OCI-M2 (cell line): ENCODE measurements at regions not wholly inside any gene's neighbourhood (a gene's known extent, or its start where the extent isn't known, plus 50 kb on each side); places are given as distances from the start of the nearest gene placed in this dataset.

ENCODE experiments used
- DNase-seq: peaks from one replicate; lab custom pipeline; 2025; ENCODE audit not compliant: unreplicated experiment; lab: John Stamatoyannopoulos, UW

DNA sequence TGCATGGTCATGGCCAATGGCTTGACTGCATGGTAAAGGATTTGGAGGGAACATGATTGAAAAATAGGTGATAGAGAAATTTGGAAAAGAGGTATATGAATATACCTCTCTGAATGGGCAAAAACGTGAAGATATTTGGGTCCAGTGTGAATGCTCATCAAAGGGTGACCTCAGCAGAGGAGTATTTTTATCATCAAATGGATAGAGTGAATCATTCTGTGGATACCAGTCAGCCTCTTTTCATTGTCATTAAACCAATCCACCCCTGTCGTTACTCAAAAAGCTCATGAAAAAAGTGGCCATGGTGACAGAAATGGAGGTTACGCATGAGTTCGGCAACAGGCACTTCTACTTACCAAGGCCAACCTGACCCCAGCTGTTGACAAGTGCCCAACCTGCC is 1074.7 kb downstream of the TSN start:
- DNase-seq: no peak

DNA sequence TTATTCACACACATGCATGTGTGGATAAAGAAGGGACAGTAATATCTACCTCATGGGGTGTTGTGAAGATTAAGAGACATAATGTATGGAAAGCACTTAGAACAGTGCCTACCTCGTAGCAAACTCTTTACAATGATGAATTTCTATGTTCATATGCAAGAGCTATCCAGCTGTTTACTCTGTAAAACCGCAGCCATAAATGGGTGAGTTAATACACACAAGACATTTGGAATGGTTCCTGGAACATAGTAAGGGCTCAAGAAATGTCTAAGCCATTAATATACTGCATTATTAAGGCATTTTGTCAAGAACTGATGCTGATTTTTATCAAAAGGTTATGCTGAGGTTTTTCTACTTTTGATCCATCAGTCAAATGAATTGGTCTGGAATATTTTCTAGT is 1076.2 kb downstream of the TSN start:
- DNase-seq: no peak

DNA sequence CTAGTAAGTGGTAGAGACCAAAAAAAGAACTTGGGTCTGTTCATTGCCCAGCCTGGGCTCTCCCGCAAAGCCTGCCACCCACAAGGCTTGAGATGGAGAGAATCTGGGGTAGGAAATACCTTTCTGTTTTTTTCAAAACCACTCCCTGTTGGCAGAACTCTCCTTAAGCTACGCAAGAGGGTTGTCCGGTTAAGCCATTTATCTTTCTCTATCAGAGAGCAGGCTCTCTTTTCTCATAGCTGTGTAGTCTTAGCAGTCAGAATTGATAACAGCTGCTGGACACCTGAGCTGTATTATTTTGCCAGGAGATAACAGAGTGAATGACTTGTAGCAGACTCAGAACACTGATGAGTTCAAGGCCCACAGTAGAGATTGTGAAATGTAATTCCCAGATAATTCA is 1088.1 kb downstream of the TSN start:
- no peak for DNase-seq

DNA sequence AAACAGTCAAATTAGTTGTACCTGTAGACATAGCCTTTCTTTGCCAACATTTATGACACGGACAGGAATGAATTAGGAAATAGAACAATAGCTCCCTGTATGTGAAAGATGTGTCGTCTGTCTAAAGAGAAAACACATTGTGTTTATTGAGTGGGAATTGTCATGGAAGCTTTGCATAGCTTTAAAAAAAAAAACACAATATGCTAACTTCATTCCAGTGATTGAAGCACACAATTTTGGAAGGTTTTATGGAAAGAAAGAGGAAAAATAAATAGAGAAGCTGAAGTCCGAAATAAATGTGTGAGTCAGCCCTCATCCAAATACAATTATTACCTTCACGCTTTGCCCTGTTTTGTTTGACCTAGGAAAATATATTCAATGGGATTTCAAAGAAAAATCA is 1095.7 kb downstream of the TSN start:
- no peak for DNase-seq

DNA sequence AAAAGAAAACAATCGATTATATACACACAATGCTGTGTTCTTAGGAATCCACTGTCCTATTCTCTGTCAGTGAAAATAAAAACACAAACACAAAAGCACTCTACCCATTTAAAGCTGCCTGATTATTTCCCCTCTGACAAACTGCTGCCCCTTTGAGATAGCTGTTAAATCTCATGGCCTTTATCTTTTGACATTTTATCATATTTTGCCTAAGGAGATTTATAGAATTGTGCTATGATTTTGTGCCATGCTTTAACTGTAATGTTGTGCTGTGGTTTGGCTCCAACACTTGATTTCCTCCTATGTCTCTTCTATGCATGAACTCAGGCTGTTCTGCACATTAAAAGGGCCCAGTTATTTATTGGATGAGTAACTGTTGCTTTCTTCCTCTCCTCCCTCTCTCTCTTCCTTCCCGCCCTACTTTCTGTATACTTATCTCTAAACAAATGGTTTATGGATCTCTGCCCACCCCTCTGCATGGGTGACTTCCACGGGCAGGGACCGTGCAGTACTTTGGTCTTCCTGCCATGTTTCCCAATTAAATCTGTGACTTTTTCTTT is 1096.6 kb downstream of the TSN start:
- no peak for DNase-seq

DNA sequence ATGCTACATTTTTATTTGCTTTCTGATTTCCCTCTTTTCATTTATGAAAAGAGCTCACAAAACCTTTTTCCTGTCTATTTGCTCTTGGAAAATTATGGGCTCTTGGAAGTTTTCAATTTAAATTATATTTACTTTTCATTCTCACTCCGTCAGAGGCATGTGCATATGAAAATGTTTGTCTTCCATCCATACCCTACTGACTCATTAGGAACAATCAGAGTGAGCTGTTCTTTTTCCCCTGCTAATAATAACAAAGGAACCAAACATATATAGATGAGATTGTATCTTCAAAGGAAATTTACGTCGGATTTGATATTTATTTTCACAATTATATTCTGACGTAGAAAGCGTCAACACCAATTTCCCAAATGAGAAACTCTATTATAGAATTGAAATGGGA is 1101.2 kb downstream of the TSN start:
- DNase-seq: no peak

DNA sequence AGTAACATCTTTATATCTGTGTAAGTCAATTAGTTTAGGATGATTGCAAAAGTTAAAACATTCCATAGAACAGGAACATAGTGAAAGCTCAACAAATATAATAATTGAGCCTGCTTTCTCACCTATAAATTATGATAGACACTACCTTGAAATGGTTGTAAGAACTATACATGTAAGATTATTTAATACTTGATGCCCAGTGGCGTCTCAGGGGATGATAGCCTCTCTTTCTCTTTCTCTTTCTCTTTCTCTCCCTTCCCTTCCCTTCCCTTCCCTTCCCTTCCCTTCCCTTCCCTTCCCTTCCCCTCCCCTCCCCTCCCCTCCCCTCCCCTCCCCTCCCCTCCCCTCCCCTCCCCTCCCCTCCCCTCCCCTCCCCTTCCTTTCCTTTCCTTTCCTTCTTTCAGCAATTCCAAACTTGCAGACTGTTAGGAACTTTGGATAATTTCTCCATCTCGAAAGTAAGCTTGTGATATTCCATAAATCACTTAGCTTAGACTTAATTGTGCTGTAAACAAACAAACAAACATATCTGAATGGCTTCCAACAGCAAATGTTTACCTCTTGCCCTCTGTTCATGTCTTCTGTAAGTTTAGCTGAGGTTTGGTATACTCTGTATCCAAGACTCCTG is 1102.7 kb downstream of the TSN start:
- DNase-seq: no peak

DNA sequence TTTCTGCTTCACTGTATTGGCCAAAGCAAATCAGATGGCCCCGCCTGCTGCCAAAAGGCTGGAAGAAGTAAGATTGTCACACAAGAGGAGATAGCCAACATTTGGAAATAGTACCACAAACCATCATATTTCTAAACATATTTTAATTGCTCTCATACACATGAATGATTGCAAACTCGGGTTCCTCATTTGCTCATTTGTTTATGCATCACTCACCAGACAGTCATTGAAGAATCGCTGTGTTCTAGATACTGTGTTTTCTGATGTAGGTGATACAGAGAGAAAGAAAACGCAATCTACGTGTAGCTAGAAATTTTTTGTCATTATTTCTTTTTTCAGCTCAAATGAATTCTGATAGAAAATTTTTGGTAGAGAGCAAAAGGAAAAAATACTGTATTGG is 1103.4 kb downstream of the TSN start:
- DNase-seq: no peak

DNA sequence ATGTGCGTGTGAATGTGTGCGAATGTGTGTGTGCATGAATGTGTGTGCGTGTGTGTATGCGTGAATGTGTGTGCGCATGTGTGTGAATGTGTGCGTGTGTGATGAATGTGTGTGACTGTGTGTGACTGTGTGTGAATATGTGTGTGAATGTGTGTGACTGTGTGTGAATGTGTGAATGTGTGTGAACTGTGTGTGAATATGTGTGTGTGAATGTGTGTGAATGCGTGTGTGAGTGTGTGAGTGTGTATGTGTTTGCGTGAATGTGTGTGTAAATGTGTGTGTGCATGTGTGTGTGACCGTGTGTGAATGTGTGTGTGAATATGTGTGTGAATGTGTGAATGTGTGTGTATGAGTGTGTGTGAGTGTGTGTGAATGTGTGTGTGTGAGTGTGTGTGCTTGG is 1103.8 kb downstream of the TSN start:
- DNase-seq: no peak

DNA sequence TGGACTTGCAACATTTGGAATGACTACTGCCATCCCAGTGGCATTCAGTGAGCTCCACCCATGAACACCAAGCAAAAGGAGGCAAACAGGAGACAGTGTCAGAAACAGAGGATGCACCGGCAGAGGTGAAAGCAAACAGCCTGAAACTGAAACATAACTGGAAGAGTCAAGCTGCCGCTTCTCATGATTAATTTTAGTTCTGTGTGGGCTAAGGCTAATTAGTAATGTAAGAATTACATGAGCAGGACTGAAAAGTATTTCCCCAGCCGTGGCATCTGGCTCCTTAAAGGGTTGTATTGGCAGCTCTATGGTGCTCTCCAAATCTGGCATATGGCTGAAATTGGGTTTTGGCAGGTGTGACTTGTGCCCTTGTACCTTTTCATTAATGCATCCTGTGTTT is 1108.1 kb downstream of the TSN start:
- DNase-seq: no peak

DNA sequence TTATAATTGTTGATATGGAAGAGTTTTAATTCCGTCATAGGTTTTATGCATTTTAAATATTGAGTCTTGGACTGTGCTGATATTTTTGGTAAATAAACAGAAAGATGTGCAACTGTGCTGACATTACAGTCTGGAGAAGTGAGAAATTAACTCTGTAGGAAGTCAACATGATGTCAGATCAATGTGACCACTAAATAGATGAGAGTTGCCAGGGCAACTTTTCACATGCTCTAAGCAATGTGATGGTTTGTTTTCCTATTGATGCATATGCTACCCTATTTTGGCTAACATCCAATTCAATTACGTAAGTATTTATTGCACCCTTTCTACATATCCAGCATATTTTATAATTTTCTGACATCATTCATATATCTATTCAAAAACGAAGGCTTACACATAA is 1109.3 kb downstream of the TSN start:
- no peak for DNase-seq

DNA sequence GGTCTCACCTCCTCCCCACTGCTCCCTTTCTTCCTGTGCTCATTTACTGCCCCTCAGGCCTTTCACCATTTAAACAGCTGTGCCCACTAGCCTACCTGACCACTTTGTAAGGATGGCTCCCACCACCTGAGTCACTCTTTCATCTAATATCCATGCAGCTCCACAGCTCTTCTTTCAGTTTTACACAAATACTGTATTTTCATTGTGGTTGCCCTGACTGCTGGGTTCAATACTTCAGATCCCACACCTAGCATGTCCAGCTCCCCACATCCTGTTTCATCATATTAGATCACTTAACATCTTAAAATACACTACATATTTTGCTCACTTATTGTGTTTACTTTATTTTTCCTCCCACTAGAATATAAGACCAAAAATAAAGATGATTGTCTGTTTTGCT is 1110.6 kb downstream of the TSN start:
- no peak for DNase-seq

DNA sequence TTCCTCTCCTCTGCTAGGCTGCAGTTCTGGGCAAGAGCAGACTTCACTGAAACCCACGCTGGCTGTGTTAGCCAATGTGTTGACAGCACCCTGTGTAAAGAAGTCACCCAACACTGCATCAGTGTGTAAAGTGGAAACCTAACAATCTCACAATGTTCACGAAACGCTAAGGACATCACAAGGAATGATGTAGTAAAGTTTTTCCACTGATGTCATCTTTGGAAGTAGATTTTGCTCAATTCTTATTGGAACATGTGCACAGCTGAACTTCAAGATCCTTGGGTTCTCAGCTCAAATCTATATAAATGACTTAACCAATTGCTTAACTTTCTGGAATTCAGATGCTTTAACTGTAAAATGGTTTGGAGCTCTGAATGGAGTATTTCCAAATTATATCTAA is 1112.5 kb downstream of the TSN start:
- no peak for DNase-seq

DNA sequence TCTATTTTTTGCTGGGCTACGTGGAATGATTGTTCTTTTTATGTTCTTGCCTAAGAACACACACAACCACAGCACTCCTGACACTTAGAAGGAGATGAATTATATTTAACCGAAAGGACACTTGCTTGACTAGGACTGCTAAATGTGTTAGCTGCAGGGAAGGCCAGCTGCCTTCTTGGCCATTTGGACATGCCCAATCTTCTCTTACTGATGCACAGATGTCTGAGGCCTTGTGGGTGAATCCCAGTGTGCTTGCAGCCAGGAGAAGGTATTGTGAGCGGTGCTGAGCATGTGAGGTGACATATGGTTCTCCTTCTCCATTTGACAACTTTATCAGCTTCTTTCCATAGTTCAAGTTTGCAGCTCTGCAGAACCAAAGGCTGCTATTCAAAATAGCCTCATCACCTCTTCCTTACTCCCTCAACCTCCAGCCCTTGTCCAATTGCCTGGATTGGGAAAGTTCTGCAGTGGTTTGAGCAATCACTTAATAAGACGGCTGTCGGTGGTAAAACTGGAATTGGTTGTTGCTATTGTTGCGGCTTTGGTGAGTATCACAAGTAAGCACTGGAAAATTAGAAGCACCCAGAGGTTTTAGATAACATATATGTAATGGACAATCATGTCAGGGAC is 1113.3 kb downstream of the TSN start:
- no peak for DNase-seq

DNA sequence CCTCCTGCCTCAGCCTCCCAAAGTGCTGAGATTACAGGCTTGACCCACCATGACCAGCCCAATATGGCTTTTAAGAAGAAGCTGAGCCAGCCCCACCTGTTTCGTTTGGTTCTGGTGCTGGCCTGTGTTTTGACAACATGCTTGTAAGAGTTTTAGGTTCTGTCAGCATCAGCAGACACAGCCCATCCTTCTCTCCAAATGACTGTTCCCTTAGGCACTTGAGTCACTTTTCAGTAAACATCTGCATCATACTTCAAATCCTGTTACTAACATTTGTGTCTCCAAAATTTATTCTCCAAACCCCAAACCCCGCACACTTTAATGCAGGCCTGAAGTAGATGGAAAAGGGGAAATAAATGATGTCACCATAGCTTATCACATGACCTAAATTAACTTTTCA is 1118.5 kb downstream of the TSN start:
- DNase-seq: no peak

DNA sequence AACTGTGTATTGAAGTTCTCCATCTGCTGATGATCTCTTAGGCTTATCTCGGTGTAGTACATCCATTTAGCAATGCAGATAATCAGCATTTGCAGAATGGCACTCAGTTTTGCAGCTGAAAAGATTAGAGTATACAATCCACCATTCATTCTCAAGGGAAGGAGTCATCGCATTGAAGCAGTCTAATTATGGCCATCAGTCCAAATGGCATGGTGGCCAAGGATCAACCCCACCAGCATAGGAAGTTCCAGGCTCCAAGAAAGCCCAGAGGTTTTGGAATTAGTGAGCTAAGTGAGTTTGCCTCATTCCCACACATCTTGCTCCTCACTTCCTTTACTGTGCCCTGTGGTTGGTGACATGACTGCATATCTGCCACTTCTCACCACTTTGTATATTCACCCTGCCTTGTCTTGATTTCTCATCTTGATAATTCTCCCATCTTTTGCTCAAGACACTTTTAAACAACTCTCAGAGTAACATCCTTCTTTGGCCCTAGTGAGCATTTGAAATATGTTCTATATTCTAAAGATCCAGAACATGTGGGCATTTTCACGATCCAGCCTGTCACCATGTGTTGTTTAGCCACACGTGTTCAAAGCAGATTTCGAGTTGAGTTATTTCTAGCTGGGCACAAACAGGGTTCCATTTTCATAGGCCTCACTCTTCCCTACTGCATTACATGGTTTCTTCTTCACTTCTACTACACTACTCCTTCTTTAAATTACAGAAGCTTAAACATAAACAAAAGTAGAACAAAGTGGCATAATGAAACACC is 1119.8 kb downstream of the TSN start:
- DNase-seq: no peak

DNA sequence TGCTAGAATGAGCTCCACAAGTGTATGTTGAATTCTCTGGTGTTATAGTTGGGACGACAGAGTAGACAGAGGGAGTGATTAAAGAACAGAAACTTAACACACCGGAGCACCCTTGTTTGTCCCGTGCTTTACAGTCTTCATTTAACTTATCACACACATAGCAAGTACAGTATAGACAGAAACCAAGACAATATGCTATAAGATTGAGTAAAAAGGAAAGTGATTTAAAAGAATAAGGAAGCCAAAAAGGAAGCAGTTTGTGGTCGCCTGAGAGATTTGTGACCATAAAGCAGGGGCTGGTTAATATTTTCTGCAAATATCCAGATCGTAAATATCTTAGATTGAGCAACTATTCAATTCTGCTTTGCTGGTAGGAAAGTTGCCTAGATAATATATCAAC is 1128.4 kb downstream of the TSN start:
- DNase-seq: no peak

DNA sequence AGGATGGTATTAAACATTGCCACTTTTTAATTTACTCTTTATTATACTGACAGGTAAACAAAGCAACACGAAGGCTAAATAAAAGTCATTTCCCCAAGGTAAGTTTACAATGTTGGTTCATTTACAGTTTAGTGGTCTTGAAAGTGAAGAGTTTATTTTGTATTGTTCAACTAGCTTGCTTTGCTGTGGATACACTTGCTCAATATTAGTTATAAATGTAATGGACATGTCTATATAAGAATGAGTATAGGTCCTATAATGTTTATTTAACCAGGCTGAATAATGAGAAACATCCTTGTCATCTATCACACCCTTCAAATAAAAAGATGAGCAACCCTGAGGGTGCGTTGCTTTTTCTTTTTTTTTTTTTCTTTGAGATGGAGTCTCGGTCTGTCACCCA is 1129.4 kb downstream of the TSN start:
- DNase-seq: no peak

DNA sequence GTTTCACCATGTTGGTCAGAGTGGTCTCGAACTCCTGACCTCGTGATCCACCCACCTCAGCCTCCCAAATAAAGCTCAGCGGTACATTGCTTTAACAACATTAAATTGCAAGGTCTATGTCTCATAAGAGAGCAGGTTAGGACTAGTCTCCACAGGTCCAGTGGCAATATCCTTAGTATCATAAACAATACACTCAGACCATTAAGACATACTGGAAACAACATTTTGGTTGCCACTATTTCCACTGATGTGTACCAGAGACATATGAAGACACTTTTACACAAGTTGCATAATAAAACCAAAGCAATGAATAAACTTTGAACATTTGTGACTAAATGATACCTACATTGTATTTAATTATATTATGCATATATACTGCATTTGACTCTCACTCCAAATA is 1130.0 kb downstream of the TSN start:
- no peak for DNase-seq

DNA sequence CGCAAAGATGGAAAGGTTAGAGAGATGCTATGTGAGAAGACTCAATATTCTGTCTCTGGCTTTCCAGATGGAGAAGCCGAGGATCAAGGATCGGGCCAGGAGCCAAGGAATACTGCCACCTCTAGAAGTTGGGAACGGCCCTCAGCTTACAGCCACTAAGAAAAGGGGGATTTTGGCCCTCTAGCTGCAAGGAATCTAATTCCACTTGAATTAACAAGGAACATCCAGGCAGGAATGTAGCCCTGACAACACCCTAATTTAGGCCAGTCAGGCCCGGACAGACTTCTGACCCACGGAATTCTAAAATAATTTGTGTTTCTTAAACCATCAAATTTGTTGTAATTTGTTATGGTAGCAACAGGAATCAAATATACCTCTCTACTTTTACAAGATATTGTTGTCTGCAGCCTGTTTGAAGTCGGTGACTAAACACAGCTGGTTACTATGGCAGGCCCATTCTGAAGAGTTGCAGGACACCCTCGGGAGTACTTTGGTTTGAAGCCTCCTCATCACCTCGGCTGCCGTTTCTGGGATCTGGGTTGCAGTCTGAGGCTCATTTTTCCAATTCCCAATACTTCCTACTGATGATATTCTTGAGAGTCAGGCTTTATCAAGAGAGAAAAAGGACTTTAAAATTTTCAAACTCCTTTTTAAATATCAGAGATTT is 1131.2 kb downstream of the TSN start:
- no peak for DNase-seq

DNA sequence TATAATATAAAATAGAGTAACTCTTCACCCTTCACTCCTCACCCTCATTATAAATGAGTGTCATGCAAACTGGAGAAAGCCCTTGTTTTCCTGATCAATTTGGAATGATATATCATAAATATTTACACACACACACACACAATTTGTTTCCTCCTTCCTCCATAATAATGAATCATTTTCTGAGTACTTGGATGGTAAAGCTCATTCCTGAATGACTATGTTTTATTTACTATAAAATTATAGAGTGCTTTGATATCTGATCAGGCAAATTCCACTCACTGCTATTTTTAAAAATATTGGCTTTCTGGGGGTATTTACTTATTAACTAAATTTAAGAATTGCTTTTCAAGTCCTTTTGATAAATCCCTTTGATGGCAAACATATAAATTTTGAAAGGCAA is 1125.5 kb upstream of the CNTNAP5 start:
- DNase-seq: no peak

DNA sequence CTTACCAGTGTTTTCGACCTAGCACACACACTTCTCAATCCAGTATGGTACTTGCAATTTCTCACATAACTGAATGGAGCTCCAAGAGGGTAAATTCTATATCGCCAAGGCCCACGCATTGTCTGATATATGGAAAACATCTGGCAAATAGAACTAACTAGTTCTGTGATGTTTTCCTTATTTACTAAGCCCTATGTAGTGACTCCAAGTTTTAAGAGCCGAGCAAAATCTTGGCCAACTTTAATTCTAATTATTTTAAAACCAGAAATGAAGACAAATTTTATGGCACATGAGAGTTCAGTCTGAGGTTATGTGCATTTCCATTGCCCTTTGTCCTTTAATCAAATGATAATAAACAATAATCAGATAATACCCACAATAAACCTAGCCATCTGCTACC is 1119.7 kb upstream of the CNTNAP5 start:
- no peak for DNase-seq
